T-helper 1 cell treated with Interleukin-12 subunit alpha and Interleukin-12 subunit beta and Interleukin-4 antibody, amounts not matched to agents 30 ng/mL and 1 ng/mL, for 36 hours (primary cell): ENCODE measurements at regions not wholly inside any gene's neighbourhood (a gene's known extent, or its start where the extent isn't known, plus 50 kb on each side); places are given as distances from the start of the nearest gene placed in this dataset.

Source experiments
- intact Hi-C: fragments of 100-400 bp; cut with micrococcal nuclease; formaldehyde crosslinking; loops from one replicate; pipeline ENCODE4 v1.15.1; 2024

- intact Hi-C loops, result no loop called here
Observed at GRCh38 chr2:41543726-41544125, 504.1 kb upstream of the PKDCC start.

GRCh38 chr2:41544709-41545108, 503.1 kb upstream of the PKDCC start:
- intact Hi-C loops, result no loop called here

DNA sequence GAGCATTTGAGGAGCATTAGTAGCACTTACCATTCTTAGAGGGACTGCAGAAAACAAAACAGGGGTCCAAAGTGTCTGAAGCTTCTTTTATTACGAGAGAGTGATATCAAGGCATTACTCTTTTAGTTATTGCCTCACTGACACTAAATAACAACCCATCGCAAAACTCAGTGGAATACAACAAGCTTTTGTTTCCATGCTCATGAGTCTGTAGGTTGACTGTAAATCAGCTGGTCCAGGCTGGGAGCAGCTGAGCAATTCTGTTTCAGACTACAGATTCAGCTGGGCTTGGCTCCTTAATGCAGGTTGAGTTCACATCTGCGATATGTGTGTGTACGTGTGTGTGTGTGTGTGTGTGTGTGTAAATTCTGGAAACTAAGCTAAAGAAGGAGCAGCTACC, 501.8 kb upstream of the PKDCC start:
- intact Hi-C loops, result no loop called here

DNA sequence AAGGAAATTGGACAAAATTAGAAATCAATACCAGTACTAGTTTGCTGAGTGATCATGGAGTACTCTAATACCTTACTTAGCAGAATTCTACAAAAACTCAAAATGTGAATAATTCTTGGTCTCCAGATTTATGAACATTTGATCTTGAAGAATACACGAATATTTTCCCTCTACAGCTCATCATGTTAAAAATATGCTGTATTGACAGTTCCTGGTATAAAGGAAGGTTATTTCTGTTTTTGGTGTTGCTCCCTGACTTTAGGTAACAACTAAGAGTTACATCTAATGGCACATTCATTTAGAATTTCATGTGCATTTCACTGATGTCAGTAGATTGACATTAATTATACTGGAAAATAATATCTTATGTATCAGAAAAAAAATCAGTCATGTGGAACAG, 479.2 kb upstream of the PKDCC start:
- intact Hi-C loops, result no loop called here

GRCh38 chr2:41572154-41572553, 475.7 kb upstream of the PKDCC start:
- intact Hi-C loops, result no loop called here

GRCh38 chr2:41576423-41576822, 471.4 kb upstream of the PKDCC start:
- intact Hi-C loops, result no loop called here

- intact Hi-C loops, result no loop called here
Observed at GRCh38 chr2:41579806-41580205, 468.0 kb upstream of the PKDCC start.

DNA sequence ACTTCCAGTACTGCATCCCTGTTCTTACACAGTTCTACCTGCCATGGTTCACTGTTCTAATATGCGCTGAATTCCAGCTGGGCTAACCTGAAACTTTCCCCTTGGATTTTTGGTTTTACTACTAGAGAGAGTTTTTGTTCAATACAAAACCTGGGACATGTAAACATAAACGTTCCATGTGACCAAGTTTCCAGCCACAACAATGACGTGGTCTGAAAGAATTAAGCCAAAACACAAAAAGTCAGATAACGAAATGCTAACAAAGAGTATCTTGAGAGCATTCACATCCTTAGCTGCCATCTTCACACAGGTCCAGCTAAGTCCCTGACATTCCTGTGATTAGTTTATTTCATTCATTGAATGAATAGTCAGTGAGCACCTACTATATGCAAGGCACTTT, 467.0 kb upstream of the PKDCC start:
- intact Hi-C loops, result no loop called here

GRCh38 chr2:41595240-41595639, 452.6 kb upstream of the PKDCC start:
- intact Hi-C loops, result no loop called here

DNA sequence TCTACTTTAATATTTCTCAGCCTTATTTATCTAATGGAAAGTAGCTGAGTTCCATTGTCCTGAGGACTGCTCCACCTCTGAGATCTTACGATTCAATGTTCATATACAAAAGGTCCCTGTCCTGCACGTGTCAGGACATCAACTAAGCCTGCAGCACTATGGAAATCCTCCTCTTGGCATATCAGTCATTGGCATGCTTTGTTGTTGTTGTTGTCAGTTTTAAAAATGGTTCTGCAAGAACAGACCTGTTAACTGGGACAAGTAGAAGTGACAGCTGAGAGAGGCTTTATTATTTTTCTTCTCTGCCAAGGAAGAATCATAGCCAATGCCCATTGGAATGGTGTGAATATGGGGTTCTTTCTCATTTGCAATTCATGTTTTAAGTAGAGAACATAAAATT, 450.1 kb upstream of the PKDCC start:
- intact Hi-C loops, result no loop called here

GRCh38 chr2:41598161-41598894, 449.5 kb upstream of the PKDCC start:
- intact Hi-C loops, result no loop called here

DNA sequence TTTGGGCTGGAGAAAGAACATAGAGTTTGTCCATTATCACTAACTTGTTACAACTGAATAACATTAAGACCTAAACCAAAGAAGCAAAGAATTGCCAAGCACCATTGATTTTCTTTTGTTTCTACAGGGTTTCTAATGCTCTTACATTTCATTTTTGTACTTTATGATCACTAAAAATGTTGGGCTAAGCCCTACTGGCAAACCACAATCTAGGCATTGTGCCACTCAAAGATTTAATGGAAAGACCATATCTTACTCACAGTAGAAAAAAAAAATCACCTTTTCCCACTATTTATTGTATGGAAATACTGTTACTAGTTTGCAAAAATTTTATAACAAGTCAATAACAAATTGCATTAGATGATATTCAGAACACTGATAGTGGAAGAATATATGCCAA, 447.4 kb upstream of the PKDCC start:
- intact Hi-C loops, result no loop called here

GRCh38 chr2:41602341-41602740, 445.5 kb upstream of the PKDCC start:
- intact Hi-C loops, result no loop called here

DNA sequence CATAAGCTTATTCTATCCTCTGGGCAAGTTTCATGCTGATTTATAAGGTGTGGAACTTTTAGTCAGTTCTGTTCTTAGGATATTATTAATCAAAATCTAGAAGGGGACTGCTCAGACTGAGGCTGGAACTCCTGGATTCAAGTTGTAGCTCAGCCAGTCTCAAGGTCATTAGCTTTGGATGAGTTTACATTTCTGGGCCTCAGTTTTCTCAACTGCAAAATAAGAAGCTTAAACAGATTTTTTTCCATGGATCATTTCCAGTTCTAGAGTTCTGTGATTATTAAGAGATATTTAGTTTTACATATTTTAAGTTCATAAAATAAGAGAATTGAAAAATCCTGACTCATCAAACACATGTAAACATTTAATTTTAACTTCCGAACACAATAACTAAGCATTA, 442.5 kb upstream of the PKDCC start:
- intact Hi-C loops, result no loop called here

GRCh38 chr2:41605914-41606313, 441.9 kb upstream of the PKDCC start:
- intact Hi-C loops, result no loop called here

GRCh38 chr2:41610501-41611190, 437.2 kb upstream of the PKDCC start:
- intact Hi-C loops, result no loop called here

DNA sequence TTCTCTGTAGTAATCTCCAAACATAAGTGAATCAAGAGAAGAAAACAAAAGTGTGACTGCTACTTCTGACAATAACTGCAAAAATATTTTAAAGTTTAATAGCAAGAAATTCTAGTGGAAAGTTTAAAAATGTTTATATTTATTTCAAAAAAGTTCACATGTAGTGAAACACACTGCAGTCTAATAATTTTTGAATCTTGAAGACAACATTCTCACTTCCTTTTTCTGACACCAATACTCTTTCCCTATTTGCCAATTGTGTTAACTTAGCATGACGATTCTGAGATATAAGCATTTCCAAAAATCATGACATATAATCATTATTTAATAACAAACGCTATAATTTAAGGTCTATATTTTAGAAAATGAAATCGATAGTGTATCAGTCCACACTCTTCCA, 429.1 kb upstream of the PKDCC start:
- intact Hi-C loops, result no loop called here

DNA sequence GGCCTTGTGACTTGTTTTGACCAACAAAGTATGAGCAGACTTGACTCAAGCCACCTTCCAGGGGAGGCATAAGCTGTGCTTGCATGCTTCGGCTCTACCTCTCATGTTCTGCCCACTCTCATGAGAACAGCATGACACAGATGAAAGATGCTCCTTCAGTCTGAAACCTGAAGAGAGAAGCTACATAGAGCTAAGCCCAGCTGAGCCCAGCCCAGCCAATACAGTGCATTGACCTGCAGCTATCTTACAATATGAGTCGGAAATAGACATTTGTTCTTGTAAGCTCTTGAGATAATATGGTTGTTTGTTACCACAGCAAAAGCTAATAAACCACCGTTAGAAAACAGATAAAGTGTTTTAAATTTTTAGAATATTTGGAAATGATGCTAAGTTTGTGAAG, 426.7 kb upstream of the PKDCC start:
- intact Hi-C loops, result no loop called here

- intact Hi-C loops, result no loop called here
Observed at GRCh38 chr2:41621563-41621962, 426.3 kb upstream of the PKDCC start.

- intact Hi-C loops, result no loop called here
Observed at GRCh38 chr2:41622301-41622700, 425.5 kb upstream of the PKDCC start.

GRCh38 chr2:41626936-41627335, 420.9 kb upstream of the PKDCC start:
- intact Hi-C loops, result no loop called here

GRCh38 chr2:41634686-41635085, 413.1 kb upstream of the PKDCC start:
- intact Hi-C loops, result no loop called here

- intact Hi-C loops, result no loop called here
Observed at GRCh38 chr2:41644936-41645335, 402.9 kb upstream of the PKDCC start.
